Activated T-helper 1 cell treated with anti-CD3 and anti-CD28 coated beads, Interleukin-2, amount 50 U/mL, for 16 hours (primary cell): ENCODE measurements at regions not wholly inside any gene's neighbourhood (a gene's known extent, or its start where the extent isn't known, plus 50 kb on each side); places are given as distances from the start of the nearest gene placed in this dataset.

ENCODE experiments used
- DNase-seq, 2 donors: peaks; one replicate each; pipeline ENCODE4 v3.0.0-alpha.2; 2020; ENCODE audit warnings: low read depth in 1 of 2, low spot score in 1 of 2

GRCh38 chr11:80819271-80819670 lies 1378.4 kb upstream of the TENM4 start:
- no peak for DNase-seq

GRCh38 chr11:80816966-80817365 lies 1376.1 kb upstream of the TENM4 start:
- no peak for DNase-seq

GRCh38 chr11:80816454-80816847 lies 1375.6 kb upstream of the TENM4 start:
- DNase-seq: no peak

GRCh38 chr11:80815752-80816453 lies 1375.1 kb upstream of the TENM4 start:
- DNase-seq: no peak

GRCh38 chr11:80814813-80815212 lies 1374.0 kb upstream of the TENM4 start:
- DNase-seq: no peak

- no peak for DNase-seq
These were observed 1369.9 kb upstream of the TENM4 start for GRCh38 chr11:80810695-80811094.

- no peak for DNase-seq
These were observed 1357.3 kb upstream of the TENM4 start for GRCh38 chr11:80798174-80798573.

GRCh38 chr11:80783561-80783960 lies 1342.7 kb upstream of the TENM4 start:
- no peak for DNase-seq

- no peak for DNase-seq
These were observed 1341.5 kb upstream of the TENM4 start for GRCh38 chr11:80782135-80782885.

- no peak for DNase-seq
These were observed 1339.2 kb upstream of the TENM4 start for GRCh38 chr11:80779905-80780605.

- DNase-seq: no peak
These were observed 1338.1 kb upstream of the TENM4 start for GRCh38 chr11:80778941-80779340.

GRCh38 chr11:80778432-80778831 lies 1337.6 kb upstream of the TENM4 start:
- DNase-seq: no peak

- no peak for DNase-seq
These were observed 1333.1 kb upstream of the TENM4 start for GRCh38 chr11:80773919-80774318.

- no peak for DNase-seq
These were observed 1330.2 kb upstream of the TENM4 start for GRCh38 chr11:80771017-80771416.

- no peak for DNase-seq
These were observed 1318.0 kb upstream of the TENM4 start for GRCh38 chr11:80758787-80759186.

- DNase-seq: no peak
These were observed 1307.5 kb upstream of the TENM4 start for GRCh38 chr11:80748207-80748925.

- DNase-seq: no peak
These were observed 1305.5 kb upstream of the TENM4 start for GRCh38 chr11:80746300-80746699.

GRCh38 chr11:80745416-80745815 lies 1304.6 kb upstream of the TENM4 start:
- DNase-seq: no peak

- no peak for DNase-seq
These were observed 1293.0 kb upstream of the TENM4 start for GRCh38 chr11:80733790-80734189.

GRCh38 chr11:80733361-80733760 lies 1292.5 kb upstream of the TENM4 start:
- no peak for DNase-seq

GRCh38 chr11:80727315-80727714 lies 1286.5 kb upstream of the TENM4 start:
- DNase-seq: no peak
